ENCODE measurements at regions not wholly inside any gene's neighbourhood (a gene's known extent, or its start where the extent isn't known, plus 50 kb on each side); places are given as distances from the start of the nearest gene placed in this dataset.
A peak's percentile ranks its signal among the peaks of the same experiment; 100 is the strongest.
"Not testable (repeated sequence)": the region's sequence is repeated elsewhere in the genome, so short reads cannot be mapped to it uniquely, and the experiment has no call there.

DNA sequence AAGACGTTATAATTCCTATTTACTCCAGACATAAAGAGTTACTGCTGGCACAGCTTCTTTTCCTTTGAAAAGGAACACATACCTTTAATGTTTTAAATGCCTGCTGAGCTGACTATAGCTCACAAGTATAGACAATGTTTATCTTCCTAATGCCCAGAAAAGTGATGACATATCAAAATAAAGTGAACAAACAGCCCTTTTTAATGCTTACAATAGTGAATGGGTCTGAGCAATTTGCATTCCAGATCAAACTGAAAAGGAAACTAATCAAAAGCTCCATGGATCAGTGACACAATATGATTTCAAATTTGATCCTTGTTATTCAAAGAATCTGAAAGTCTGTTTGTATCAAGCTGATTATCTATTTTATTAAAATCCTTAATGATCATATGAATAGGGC is 233.6 kb upstream of the SEMA3E start:
- no peak for DNase-seq (ENCODE audit: low spot score)

DNA sequence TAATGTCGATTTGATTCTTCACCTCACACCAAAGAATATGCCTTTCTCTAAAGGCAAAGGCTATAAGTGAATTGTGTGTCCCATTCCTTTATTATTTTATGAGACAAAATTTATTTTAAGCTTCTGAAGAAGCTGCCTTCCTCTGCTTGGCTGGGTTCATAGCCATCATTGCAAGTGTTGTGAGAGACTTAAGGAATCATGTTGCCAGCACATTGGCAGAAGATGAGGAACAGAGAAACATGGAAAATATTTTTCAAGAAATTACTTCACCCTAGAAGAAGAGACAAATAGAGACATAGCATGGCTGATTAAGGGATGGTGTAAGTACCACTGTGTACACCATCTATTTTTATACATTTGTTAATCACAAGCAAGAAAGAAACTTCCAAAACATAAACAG is 230.1 kb upstream of the SEMA3E start:
- DNase-seq (ENCODE audit: low spot score), result no peak

DNA sequence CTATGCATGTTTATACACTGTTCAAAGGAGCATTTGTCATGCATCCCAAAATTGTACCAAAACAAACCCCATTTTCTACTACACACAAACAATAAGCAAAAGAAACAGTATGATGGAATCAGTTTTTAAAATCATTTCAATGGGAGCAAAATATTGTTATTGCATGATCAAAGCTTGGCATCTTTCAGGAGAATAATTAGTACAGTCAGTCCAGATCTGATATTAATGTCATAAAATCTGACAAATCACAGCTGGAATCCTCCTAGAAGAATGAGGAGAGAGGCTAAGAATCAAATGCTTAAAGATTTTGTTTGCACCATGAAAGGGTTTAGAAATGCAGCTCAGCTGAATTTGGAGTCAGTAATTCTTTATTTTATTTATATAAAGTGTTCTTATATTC is 229.7 kb upstream of the SEMA3E start:
- no peak for DNase-seq (ENCODE audit: low spot score)

DNA sequence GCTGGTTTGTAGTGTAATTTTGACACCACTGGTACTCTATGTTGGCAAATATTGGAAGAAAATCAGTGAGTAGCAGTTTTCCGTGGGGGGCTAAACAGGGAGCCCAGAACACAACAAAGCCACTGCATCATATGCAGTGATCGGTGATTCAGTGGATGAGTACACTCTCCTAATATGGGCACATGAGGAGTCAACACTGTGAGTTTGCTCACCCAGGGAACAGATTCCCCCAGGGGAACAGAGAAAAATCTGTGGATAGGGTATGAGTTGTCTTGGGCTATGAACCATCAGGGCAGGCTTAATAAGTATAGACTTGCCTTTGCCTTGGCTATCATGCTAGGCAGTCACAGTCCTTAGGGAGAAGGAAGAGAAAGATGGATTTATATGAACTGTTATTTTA is 227.7 kb upstream of the SEMA3E start:
- peak; percentile 33 for DNase-seq (ENCODE audit: low spot score)

DNA sequence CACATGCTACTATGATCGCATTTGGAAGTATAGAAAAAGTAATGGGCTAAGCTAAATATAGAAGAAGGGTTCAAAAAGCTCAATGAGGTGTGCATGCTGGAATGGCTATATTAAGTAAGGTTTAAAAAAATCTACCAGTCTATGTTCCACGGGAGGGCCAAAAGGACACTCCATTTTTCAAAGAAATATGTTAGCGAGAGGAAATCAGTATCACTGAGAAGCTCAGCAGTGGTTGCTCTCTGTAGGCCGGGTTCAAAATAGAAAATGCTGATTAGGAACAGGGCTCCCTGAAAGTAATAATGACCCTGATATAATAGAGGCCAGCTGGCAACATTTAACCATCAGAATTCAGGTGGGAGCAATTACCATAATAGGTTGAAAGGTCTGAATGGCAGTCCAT is 224.5 kb upstream of the SEMA3E start:
- no peak for DNase-seq (ENCODE audit: low spot score)

DNA sequence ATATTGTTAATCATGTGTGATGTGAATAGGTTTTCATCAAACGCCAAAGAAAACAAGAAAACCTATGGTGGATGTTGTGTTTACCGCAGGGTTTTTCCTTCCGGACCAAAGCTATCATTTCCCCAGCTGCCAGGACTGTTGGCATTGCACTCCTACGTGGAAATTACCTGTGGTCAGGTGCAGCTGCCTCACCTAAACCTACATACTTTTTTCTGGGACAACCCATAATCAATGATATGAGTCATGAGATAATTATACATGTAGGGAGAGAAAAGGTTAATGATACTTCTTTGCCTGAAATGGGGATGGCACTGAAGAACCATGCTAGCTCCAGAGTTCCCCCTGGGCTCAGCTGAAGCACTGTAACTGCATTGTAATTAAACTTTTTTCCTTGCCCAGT is 223.6 kb upstream of the SEMA3E start:
- no peak for DNase-seq (ENCODE audit: low spot score)

DNA sequence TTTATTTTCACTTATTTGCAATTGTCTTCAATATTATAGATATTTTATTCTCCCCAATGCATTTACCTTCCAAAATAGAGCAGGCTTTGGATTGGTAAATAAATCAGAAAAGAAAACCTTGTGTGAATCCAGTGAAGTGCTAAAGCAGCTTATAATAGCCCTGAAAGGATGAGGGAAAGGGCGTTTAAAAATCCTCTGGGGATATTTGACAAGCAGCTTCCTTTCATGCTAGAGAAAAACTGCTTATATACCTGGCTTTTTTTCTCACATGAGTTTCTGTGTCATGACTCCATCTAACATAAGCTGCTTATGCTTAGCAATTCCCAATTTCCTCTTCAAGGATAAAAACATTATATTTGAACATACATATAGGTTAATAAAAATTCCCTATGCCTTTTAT is 221.6 kb upstream of the SEMA3E start:
- no peak for DNase-seq (ENCODE audit: low spot score)

DNA sequence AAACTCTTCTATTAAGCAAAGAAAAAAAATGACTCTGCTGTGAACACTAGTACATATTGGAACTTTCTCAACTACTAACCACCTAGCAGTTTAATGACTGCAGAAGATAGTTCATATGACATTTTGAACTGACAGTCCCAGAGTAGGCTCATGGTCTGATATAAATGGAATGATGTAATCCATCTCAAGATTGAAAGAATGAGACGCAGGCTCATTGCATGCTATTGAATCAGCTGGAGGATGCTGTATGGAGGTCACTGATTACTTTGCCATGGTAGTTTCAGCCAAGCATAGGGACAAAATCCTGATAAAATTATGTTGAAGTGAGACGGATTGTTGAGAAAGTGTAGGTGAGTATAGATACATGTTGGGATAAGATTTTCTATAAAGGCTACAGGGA is 217.6 kb upstream of the SEMA3E start:
- DNase-seq (ENCODE audit: low spot score), result no peak

DNA sequence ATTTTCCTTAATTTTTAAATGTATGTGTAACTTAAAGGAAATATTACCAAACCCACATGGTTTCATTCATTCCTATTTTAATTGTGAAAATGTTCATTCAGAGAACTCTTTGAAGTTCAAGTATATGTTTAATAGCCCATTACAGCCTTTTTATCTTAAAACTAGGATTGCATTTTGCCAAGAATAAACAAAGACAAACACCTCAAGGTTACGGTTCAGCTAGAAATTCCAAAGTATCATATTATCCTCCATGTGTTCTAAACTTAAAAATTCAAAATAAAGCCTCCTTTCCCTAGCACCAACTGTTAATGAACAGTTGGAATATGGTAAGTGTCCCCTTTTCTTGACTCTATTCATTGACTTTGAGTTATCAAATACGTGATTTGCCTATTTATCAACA is 215.6 kb upstream of the SEMA3E start:
- DNase-seq (ENCODE audit: low spot score), result no peak

DNA sequence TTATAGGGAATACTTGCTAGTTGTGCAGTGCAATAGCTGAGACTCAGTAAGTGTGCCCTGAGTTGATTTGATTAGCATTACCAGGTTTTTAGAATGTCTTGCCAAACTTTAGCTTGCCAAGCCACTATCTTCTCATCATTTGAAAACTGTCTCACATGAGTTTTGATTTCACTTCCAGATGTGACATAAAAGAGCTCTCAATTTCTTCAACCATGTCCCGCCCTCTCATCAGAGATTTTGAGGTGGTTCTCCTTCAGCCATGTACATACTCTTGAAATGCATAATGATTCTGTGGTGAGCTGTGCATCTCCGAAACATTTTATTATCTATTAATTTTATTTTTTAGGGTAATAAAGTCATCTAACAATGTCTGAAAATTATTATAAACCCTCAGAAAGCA is 215.0 kb upstream of the SEMA3E start:
- no peak for DNase-seq (ENCODE audit: low spot score)

DNA sequence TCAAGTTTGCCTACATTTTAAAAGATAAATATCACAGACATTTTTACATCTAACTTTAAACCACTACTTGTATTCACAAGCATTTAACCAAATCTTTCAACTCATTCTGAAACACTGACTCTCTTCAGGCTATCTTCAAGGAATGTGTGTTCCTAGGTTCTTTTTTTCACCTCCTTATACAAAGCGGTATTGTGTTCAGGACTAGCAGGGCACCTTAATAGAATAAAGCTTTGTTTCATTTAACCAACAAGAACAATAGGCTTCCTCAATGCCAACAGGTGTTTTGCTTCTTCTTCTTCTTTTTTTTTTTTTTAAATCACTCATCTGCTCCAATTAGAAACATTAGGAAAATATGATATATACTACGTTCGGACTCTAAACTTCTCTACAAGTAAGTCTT is 212.9 kb upstream of the SEMA3E start:
- DNase-seq (ENCODE audit: low spot score), result no peak

DNA sequence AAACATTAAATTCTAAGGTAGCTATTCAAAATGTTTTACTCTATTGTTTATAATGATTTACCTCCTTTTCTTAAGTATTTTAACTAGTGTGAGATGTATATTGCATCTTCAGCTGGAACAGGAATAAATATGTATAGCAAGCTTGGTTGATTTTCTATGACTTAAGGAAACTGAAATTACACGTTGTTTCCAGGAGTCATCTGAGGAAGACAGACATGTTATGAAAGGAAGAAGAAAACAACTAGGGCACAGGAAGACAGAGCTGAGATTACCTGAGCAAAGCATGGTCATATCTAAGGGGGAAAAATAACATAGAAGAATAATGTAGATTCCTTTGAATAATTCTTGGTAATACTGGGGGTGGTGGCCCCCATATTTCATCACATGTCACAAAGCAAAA is 210.9 kb upstream of the SEMA3E start:
- DNase-seq (ENCODE audit: low spot score), result no peak

DNA sequence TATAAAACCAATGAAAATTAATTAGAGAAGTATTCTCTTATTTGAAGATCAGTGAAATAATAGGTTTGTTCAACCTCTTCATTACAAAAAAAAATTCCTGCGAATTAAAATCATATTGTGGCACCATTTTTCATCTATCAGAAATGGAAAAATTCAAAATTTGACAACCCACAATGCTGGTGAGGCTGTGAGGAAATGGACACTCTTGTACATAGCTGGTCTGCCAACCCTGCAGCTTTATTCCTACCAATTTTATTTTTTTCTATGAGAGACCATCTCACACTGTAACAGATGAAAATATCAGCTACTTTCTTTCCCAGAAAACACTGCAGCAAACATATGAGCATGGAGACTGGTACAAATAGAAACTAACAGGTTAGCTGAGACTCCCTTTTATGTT is 208.8 kb upstream of the SEMA3E start:
- no peak for DNase-seq (ENCODE audit: low spot score)

DNA sequence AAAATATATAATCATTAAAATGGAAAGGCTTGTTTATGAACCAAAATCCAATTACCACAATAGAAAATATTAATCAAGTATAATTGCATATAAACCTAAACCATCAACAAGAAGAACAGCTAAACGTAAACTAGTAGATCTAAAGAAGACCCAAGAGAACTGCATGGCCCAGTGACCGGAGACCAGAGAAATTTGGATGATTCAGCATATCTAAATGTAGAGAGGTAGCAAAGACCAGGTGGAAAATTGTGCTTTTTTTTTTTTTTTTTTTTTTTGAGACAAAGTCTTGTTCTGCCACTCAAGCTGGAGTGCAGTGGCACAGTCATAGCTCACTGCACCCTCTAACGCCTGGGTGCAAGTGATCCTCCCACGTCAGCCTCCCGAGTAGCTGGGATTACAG is 207.2 kb upstream of the SEMA3E start:
- DNase-seq (ENCODE audit: low spot score), result no peak

DNA sequence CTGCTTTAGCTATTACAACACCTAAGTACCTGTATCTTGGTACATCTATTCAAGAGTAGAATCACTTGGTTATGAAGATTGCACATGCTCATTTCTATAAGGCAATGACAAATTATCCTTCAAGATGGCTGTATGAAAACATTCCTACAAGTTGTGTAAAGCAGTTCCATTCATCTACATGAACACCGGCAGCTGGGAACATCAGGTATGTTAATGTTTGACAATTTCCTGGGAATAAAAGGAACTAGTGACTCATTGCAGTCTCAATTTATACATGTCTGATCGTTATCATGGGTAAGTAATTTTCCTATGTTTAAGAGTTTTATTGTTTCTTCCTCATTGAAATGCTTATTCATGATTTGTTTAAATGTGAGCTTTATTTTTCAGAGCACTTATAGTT is 203.2 kb upstream of the SEMA3E start:
- no peak for DNase-seq (ENCODE audit: low spot score)

DNA sequence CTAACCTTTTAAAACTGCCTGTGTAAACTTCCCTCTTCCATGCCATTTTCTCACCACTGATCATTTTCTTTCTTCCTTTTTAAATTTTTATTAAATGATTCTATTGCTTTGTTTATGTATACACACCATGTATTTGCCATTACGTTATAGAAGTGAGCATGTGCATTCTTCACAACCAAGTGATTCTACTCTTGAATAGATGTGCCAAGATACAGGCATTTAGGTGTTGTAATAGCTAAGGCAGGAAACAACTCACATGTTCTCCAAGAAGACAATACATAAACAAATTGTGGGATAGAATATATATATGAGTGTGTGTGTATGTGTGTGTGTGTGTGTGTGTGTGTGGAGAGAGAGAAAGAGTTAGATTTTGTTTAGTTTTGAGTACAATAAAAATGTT is 202.6 kb upstream of the SEMA3E start:
- no peak for DNase-seq (ENCODE audit: low spot score)

DNA sequence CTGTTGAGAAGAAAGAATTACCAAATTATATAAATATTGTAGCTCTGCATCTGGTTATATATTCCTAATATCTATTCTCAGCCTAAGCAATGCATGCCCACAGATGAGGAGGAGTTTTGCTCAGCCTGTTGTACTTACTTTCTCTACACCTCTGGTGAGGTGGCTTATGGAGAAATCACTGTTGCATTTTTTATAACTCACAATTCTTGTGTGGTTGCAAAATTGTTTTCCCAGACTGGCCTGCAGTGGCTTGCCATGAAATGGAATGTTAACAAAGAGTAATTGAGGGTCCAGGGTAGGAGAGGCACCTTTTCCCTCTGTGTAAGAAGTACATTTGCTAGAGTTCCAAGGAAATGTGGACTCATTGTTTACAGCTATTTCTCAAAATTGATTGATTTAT is 202.0 kb upstream of the SEMA3E start:
- no peak for DNase-seq (ENCODE audit: low spot score)

DNA sequence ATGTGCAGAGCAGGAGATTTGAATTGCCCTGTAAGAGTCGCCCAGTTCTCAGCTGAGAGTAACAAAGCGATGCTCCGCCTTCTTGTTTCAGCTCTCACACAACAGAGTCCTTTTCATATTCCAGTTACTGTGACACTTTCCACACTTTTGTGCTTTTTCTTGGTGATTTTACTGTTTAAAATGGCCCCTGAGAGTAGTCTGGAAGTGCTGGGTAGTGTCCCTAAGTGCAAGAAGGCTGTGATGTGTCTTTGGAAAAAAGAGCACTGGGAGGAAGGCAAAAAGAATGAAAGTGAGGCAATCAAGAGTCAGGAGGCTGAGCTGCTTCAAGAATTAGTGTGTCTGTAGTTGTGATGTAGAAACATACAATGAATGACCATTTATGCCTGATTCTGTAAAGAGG is 201.2 kb upstream of the SEMA3E start:
- DNase-seq (ENCODE audit: low spot score), result no peak

DNA sequence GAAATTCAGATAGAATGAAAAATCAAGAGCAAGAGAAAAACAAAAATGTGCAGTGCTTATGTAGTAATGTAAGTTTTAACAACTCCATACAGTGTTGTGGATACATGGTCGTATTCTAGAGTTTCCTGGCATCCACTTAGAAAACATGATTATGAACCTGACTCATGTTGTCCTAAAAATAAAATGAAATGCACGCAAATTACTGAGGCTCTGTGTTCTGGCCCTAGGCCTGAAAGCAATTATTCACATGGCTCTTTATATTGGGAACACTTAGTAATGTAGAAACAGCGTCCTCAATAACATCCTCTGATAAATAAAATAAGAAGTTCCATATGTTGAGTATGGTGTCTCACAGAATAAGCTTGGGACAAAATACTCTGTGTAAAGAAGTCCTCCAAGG is 200.2 kb upstream of the SEMA3E start:
- DNase-seq (ENCODE audit: low spot score), result peak; percentile 23

DNA sequence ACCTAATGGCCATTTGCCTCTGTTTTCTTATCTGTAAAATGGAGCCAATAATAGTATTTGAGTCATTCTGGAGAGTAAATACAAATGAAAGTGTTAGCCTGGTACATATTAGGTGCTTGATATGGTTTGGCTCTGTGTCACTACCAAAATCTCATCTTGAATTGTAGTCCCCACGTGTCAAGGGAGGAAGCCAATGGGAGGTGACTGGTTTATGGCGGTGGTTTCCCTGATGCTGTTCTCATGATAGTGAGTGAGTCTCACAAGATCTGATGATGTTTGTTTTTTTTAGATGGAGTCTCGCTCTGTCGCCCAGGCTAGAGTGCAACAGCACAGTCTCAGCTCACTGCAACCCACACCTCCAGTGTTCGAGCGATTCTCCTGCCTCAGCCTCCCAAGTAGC is 194.0 kb upstream of the SEMA3E start:
- no peak for DNase-seq (ENCODE audit: low spot score)

DNA sequence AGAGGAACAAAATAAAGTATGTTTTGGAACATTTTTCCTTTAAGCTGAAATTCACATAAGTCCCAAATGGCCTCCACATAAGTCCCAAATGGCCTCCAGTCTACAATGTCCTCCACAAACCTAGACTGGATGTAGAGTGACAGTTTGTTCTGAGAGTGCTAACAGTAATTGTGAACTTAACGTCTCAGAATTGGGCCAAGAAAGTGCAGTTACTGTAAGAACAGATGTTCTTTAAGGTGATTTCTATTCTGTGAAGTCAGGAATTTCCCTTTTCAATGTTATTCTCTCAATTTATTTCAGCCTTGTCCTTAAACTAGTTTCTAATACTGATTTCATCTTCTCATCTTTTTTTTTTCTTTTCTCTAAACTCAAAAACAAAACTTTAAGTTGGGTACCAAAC is 188.7 kb upstream of the SEMA3E start:
- DNase-seq (ENCODE audit: low spot score), result no peak

DNA sequence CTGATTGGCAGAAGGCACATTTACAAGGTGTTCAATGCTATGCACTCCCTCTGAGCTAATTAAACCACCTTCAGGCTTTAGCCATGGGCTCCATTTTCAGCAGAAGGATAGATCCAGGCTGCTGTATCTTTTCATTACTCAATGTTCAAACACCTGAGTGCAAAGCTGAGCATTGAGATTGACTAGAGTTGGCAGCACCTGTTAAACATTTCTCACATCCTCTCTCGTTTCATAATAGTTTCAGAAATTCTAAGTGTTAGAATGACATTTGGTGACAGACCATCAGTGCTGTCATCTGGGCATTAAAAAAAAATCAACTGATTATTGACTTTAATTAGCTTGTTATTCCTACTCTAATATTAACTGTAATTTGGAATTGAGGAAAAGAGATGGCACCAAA is 187.1 kb upstream of the SEMA3E start:
- no peak for DNase-seq (ENCODE audit: low spot score)

DNA sequence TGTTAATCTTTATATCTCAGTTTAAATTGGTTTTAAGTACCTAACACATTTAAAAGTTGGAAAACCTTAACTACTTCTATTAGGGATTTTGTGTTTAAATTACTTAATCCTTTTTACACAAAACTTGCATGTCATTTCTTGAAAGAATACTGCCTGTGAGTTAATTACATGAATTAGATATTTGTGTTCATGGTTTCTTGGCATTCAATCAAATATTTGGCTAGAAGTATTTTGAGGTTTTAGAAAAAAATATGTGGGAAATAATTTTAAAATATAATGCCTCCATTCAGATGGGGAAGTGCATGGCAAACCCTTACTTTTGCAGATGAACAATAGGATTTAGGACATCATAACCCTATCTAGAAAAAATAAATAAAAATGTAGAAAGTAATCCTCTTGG is 186.5 kb upstream of the SEMA3E start:
- peak; percentile 3 for DNase-seq (ENCODE audit: low spot score)

DNA sequence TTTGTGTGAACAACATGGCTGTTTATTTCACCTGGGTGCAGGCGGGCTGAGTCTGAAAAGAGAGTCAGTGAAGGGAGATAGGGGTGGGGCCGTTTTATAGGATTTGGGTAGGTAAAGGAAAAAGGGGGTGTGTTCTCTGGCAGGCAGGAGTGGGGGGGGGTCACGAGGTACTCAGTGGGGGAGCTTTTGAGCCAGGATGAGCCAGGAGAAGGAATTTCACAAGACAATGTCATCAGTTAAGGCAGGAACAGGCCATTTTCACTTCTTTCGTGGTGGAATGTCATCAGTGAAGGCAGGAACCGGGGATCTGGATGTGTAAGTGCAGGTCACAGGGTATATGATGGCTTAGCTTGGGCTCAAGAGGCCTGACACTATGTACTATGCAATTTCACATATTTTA is 184.8 kb upstream of the SEMA3E start:
- DNase-seq (ENCODE audit: low spot score), result not testable (repeated sequence)

DNA sequence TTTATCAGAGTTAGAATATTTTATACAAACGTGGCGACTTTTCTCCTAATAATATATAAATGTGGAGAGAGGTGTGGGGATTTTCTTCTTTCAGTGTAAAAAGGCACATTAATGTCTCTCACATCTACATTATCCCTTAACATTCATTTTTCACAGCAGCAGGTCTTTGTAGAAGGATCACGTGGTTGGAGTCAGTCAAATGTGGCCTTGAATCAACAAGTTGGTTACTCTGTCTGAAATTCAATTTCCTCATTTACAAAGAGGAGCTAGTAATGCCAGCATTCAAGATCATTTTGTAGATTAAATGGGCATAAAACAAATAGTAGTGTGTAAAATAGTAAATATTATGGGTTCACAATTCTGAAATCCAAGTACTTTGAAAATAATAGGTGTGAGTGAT is 183.1 kb upstream of the SEMA3E start:
- no peak for DNase-seq (ENCODE audit: low spot score)

DNA sequence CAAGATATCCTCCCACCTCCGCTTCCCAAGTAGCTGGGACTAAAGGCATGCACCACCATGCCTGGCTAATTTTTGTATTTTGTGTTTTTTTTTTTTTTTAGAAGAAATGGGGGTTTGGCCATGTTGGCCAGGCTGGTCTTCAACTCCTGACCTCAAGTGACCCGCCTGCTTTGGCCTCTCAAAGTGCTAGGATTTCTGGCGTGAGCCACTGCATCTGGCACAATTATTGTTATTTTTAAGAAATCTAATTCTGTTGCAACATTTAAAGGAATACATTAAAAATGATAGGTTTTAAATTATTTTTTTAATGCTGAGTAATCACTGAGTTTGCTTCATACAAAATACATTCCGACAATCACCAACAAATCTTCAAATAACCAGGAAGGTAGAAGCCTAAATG is 178.1 kb upstream of the SEMA3E start:
- DNase-seq (ENCODE audit: low spot score), result no peak

Data from GM03348 (cell line).